ENCODE measurements at regions not wholly inside any gene's neighbourhood (a gene's known extent, or its start where the extent isn't known, plus 50 kb on each side); places are given as distances from the start of the nearest gene placed in this dataset.
"Not testable (repeated sequence)": the region's sequence is repeated elsewhere in the genome, so short reads cannot be mapped to it uniquely, and the experiment has no call there.

DNA sequence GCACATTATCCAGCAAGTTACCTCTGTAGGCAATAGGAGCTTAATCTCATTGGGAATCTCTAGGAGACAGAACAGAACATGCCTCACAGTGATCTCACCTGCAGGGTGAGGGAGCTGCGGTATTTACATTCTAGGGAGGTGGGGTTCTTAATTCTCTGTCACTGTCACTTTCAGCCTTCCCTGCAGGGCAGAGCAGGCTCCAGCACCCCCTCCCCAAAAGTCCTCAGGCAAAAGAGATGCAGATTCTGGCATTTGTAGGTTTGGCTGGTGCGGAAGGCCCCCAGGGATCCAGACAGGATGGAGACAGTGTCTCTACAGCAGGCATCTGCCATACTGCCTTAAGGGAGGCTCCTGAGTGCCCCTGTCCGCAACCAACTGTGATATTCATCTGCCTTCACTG, 166.4 kb upstream of the ATP6AP2 start:
- DNase-seq (ENCODE audit: low read depth in 2 of 2) = no peak

- no peak for DNase-seq (ENCODE audit: low read depth in 2 of 2)
Measured at GRCh38 chrX:40411340-40412111, 169.2 kb upstream of the ATP6AP2 start.

DNA sequence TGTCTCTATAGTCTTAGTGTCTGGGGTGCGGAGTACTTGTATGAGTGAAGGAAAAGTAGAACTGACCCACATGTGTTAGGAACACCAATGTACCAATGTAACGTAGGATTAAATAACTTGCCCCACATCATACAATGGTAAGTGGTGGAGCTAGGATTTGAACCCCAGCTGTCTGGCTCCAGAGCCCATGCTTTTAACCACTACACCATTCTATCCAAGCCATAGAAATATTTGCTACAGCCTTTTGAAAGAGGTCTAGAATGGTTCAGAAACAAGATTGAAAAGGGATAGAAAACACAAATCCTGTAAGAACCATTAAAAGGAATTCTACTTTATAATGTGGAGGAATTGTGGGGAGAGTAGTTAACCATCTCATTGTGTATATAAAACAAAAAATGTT, 169.9 kb upstream of the ATP6AP2 start:
- no peak for DNase-seq (ENCODE audit: low read depth in 2 of 2)

DNA sequence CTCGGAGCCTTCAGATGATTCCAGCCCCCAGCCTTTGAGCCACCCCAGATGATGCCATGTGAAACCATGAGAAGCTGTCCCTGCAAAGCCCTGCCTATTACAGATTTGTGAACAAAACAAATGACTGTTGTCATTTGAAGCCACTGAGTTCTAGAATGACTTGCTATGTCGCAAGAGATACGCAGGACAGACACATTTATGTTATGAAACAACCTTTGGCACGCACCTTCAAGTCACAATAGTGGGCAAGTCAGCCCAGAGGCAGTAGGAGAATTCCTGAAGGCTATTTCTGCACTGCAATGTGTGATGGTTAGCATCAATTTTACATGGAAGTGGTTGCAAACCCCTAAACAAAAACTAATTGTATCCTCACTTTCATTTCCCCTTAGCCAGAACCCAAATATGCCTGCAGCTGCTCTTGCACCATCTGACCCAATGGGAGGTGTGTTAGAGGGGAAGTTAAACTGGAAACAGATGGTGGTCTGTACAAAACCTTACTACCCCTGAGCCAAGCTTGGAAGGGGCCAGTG, 174.4 kb upstream of the ATP6AP2 start:
- DNase-seq (ENCODE audit: low read depth in 2 of 2) = no peak

GRCh38 chrX:40405399-40405798, 175.4 kb upstream of the ATP6AP2 start:
- DNase-seq (ENCODE audit: low read depth in 2 of 2) = no peak

DNA sequence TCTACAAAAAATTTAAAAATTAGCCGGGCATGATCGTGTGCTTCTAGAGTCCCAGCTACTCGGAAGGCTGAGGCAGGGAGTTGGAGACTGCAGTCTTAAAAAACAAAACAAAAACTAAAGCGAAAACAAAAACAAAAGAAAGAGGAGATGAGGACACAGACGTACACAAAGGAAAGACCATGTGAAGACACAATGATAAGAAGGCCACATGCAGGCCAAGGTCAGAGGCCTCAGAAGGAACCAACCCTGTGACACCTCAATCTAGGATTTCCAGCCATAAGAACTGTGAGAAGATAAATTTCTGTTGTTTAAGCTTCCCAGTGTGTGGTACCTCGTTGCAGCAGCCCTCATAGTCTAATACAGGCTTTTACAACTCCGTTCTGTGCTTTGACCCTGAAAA, 177.0 kb upstream of the ATP6AP2 start:
- DNase-seq (ENCODE audit: low read depth in 2 of 2) = no peak

DNA sequence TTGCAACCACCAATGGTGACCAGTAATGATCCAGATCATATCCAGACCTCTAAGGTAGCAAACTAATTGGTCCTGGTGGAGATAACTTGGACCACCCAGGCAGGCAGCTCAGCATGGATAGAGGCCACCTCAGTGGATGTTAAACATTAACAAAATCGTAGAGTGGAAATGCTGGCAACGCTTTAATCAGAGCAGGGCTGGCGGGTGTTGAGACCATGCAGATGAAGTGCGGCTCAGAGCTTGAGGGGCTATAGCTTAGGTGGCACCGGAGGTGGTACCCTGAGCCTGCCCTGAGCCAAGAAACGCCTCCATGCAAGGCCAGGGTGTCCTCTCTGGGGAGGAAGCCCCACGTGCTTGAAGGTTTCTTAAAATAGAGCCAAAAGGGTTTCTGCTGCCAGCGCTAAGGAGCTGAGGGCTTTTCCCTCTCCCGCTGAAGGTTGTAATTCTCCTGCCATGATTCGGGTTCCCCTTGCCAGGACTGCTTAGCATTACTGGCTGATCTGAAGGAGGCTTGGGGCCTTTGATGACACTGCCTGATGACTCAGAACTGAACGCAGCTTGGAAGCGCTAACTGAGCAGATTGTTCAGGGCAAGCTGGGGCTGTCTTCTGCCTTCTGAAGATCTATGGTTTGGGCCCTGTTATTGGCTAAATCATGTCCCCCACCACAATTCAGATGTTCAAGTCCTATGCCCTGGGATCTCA, 177.8 kb upstream of the ATP6AP2 start:
- DNase-seq (ENCODE audit: low read depth in 2 of 2) = peak in 1 of 2 donors; percentile 1

DNA sequence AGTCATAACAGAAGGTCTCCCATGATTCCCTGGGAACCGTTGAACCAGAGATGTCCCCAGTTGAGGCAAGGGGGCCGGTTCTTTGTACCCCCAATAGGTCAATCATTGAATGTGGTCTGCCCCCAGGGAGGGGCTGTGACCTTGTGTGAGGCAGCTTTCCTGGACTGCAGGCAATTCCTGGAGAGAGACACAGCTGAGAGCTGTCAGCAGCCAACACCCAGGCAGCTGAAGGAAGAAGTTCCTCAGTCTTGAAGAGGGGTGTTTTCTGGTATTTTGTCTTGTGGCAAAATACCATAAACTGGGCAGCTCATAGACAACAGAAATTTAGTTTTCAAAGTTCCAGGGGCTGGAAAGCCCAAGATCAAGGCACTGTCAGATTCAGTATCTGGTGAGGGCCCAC, 185.7 kb upstream of the ATP6AP2 start:
- DNase-seq (ENCODE audit: low read depth in 2 of 2) = no peak

DNA sequence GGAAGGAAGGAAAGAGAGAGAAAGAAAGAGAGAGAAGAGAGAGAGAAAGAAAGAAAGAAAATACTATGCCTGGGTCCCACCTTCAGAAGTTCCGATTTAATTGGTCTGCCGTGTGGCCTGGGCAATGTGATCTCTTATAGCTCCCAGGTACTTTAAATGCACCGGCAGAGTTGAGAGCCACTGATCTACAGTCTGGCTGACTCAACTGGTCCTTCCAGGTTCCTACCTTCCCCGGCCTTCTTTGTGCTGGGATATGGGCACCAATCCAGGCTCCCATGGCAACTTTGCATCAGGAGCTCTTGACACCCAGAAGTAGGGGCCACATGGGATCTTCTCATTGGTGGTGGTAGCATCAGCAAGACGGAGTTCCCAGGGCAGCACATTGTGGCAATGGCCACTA, 186.5 kb upstream of the ATP6AP2 start:
- no peak for DNase-seq (ENCODE audit: low read depth in 2 of 2)

GRCh38 chrX:40392599-40392998, 188.2 kb upstream of the ATP6AP2 start:
- DNase-seq (ENCODE audit: low read depth in 2 of 2) = no peak

DNA sequence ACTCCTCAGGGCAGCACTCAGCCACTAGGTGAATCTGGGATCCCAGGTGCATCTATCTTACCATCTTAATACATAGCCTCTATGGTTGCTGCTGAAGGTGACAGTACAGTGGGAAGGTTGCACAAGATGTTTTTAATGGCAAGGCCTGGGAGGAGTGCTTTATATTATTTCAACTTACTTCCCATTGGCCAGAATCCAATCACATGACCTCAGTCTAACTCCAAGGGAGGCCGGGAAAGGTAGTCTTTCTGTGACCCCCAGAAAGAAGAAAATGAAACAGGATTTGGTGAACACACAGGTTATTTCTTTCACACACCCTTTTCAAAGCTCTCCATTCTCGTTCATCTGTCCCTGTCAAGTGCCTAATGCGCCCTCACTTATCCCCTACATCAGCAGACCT, 189.1 kb upstream of the ATP6AP2 start:
- DNase-seq (ENCODE audit: low read depth in 2 of 2) = no peak

DNA sequence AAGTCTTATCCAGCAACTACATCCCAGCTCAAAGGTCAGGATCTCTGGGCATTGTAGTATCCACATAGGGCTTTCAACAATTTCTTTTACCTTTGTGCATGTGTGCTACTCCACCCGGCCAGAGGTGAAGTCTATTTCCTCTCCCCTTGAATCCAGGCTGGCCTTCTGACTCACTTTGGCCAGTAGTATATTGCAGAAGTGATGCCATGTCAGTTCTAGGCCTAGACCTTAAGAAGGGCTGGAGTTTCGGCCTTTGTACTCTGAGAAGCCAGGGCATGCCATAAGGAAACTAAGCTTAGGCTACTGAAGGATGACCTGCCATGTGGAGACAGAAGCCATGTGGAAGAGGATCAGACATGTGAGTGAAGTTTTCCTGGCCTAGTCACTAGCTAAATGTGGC, 191.2 kb upstream of the ATP6AP2 start:
- no peak for DNase-seq (ENCODE audit: low read depth in 2 of 2)

- no peak for DNase-seq (ENCODE audit: low read depth in 2 of 2)
Measured at GRCh38 chrX:40388441-40388840, 192.3 kb upstream of the ATP6AP2 start.

DNA sequence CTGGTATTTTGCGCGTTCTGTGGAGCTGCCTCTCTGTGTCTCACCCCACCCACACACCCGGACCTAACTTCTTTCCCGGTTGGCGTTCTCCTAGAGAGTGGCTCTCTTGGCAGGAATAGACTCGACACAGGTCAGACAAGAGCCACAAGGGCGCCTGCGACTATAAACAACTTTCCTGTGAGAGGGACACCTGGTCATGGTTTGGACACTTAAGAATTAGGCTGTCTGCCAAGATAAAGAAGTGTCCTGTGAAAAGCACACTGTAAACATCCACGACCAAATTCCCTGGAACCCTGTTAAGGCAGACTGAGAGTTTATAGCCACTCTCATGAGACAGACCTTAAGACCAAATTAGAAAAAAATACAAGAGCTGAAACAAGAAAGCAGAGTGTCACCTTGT, 192.9 kb upstream of the ATP6AP2 start:
- not testable (repeated sequence) for DNase-seq (ENCODE audit: low read depth in 2 of 2)

DNA sequence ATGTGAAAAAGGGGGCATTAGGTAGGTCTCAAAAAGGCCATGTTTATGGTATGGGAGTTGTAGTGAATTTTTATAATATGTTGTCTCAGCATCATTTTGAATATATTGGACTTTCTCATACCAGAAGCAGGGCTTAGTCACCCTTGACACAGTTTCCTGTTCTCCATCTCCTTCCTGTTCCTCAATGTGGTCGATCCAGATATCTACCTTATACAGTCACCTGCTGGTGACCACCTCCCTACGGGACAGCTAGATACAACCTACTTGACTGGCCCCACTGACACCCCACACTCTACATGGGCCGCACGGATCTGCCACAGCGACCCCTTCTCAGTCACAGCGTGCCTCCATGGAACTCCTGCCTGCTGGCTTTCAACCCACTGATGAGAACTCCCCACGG, 193.5 kb upstream of the ATP6AP2 start:
- not testable (repeated sequence) for DNase-seq (ENCODE audit: low read depth in 2 of 2)

DNA sequence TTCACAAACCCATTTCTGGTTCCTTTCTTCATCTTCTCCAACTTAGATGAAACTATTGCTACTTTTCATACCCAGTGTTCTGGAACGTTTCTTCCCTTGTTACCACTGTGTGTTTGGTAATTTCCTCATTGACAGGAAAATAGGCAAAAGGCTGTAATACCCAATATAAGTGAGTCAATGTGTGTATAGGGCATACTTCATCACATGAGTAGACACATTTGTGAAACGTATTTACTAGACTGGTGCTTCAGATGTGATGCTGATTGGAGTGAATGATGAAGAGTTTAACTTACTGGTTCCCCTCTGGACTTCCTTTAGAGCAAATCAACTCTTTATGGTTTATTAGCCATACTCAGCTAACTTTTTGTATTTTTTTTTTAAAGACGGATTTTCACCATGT, 195.1 kb upstream of the ATP6AP2 start:
- no peak for DNase-seq (ENCODE audit: low read depth in 2 of 2)

DNA sequence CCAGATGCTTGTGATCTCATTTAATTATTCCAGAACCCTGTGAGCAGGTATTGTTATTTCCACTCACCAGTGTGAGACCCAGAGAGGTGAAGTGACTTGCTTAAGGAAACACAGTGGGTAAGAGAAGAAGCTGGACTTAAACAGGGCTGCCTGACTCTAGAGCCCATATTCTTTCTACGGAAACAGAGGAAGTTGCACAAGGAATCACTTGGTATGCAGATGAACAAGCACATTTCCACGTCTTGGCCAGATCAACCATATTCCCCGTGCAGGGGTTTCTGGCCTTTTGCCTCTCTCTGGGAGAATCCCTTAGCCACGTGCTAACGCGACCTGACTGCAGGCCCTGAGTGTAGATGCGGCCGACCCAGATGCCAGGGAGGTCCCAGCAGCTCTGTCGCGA, 195.5 kb upstream of the ATP6AP2 start:
- DNase-seq (ENCODE audit: low read depth in 2 of 2) = no peak

DNA sequence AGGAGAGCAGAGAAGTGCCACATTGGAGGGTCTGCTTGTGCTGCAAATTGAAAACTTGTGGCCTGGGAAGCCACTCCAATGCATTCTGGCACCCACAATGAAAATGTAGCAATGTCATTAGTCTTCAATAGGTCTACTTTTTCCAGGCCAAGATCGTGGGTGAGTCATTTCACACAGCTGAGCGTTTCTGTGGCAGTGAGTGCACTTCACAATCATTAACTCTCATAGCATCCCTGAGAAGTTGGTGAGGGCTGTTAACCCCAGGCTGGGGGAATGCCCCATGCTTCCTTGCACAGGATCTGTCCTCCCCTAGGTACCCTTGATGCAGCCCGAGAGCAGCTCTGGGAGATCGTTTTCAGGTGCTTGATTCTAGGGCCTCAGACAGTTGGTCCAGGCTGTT, 196.8 kb upstream of the ATP6AP2 start:
- no peak for DNase-seq (ENCODE audit: low read depth in 2 of 2)

- DNase-seq (ENCODE audit: low read depth in 2 of 2) = no peak
Measured at GRCh38 chrX:40383360-40383759, 197.4 kb upstream of the ATP6AP2 start.

GRCh38 chrX:40380655-40381488, 199.9 kb upstream of the ATP6AP2 start:
- no peak for DNase-seq (ENCODE audit: low read depth in 2 of 2)

DNA sequence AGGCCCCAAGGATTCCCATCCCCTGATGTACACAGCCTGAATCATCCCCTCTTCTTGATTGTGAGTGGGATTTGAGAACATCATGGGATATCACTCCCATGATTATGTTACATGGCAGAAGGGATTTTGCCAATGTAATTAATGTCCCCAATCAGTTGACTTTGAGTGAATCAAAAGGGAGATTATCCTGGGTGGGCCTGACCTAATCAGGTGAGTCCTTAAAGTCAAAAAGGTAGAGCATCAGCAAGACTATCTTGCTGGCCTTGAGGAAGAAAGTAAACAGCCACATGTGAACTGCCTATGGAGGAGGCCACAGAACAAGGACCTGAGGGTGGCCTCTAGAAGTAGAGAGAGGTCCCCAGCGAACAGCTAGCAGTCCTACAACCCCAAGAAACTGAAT, 203.1 kb upstream of the ATP6AP2 start:
- no peak for DNase-seq (ENCODE audit: low read depth in 2 of 2)

GRCh38 chrX:40374486-40374885, 206.3 kb upstream of the ATP6AP2 start:
- no peak for DNase-seq (ENCODE audit: low read depth in 2 of 2)
